AG04450 (cell line): ENCODE measurements at regions not wholly inside any gene's neighbourhood (a gene's known extent, or its start where the extent isn't known, plus 50 kb on each side); places are given as distances from the start of the nearest gene placed in this dataset.

Experiments
- CTCF ChIA-PET: fragments of 300-600, 350-600 bp; formaldehyde crosslinking; extraction: SDS; loops from one replicate; lab custom pipeline; 2022; ENCODE audit warnings: antibody characterized with exemption, inconsistent platforms; lab: Charles Lee
- POLR2A ChIA-PET: fragments of 350-600 bp; formaldehyde crosslinking; extraction: SDS; loops from one replicate; lab custom pipeline; 2021; ENCODE audit warnings: antibody characterized with exemption, inconsistent platforms; lab: Yijun Ruan, JAX
- DNase-seq: peaks from one replicate; pipeline ENCODE4 v3.0.0-alpha.2; 2011; ENCODE audit warnings: low read depth, low spot score
- H3K27ac ChIP-seq: one replicate; pipeline ENCODE4 v1.5.1; 2012; ENCODE audit warnings: low read depth, low read length, control low read depth
- H3K27me3 ChIP-seq: one replicate; pipeline ENCODE4 v1.6.0; 2012; ENCODE audit warnings: low read length; ENCODE audit not compliant: control insufficient read depth, insufficient read depth
- H3K4me3 ChIP-seq: 2 replicates; pipeline ENCODE4 v1.5.1; 2011; ENCODE audit warnings: mild to moderate bottlenecking, low read depth, low read length, control low read depth
- H3K9me3 ChIP-seq: 2 replicates; pipeline ENCODE4 v1.5.1; 2012; ENCODE audit warnings: low read length; ENCODE audit not compliant: control insufficient read depth, insufficient read depth
- CTCF ChIP-seq: IDR thresholded peaks from 2 replicates; pipeline ENCODE4 v1.5.1; 2011; ENCODE audit warnings: low read depth, low read length, control low read depth, inconsistent platforms

GRCh38 chr12:105848286-105848685 lies 290.5 kb downstream of the NUAK1 start:
- CTCF ChIA-PET, result no interaction called here
- peaks cover 2% of the 10 kb centered on the region for H3K27me3 ChIP-seq
- POLR2A ChIA-PET, result no interaction called here

GRCh38 chr12:105850103-105850968 lies 288.4 kb downstream of the NUAK1 start:
- DNase-seq, result no peak
- H3K4me3 ChIP-seq, result no peak overlapping the region
- TF ChIP-seq CTCF, result no peak
- H3K9me3 ChIP-seq, result no peaks in the 10 kb centered on the region
- H3K27me3 ChIP-seq, result peaks cover 2% of the 10 kb centered on the region
- POLR2A ChIA-PET, result no interaction called here
- no peak overlapping the region for H3K27ac ChIP-seq
- CTCF ChIA-PET, result no interaction called here

More at GRCh38 chr12:105848286-105848685, 290.5 kb downstream of the NUAK1 start:
- H3K4me3 ChIP-seq, result no peak overlapping the region
- no peaks in the 10 kb centered on the region for H3K9me3 ChIP-seq
- TF ChIP-seq CTCF, result no peak
- DNase-seq, result no peak
- no peak overlapping the region for H3K27ac ChIP-seq

- CTCF ChIA-PET, result no interaction called here
- H3K9me3 ChIP-seq, result no peaks in the 10 kb centered on the region
- no peak for DNase-seq
- H3K27me3 ChIP-seq, result peaks cover 2% of the 10 kb centered on the region
- POLR2A ChIA-PET, result no interaction called here
- H3K27ac ChIP-seq, result no peak overlapping the region
- no peak for TF ChIP-seq CTCF
- no peak overlapping the region for H3K4me3 ChIP-seq
Measured at GRCh38 chr12:105852496-105852895, 286.3 kb downstream of the NUAK1 start.

- peaks cover 2% of the 10 kb centered on the region for H3K27me3 ChIP-seq
- ChIA-PET CTCF (no interaction called here), POLR2A (no interaction called here)
- no peak overlapping the region for H3K4me3 ChIP-seq
- no peaks in the 10 kb centered on the region for H3K9me3 ChIP-seq
- no peak overlapping the region for H3K27ac ChIP-seq
- DNase-seq, result no peak
- no peak for TF ChIP-seq CTCF
Measured at GRCh38 chr12:105852951-105853350, 285.8 kb downstream of the NUAK1 start.

- TF ChIP-seq CTCF, result no peak
- peaks cover 2% of the 10 kb centered on the region for H3K27me3 ChIP-seq
- H3K4me3 ChIP-seq, result no peak overlapping the region
- ChIA-PET POLR2A (no interaction called here), CTCF (interaction anchor here (0.6 to 1.0 kb wide), 4 partner anchors 282 to 481 kb away, joined by 3 to 4 read pairs (median 3); no protein-coding TSS in a partner anchor)
- H3K9me3 ChIP-seq, result no peaks in the 10 kb centered on the region
- DNase-seq, result no peak
- H3K27ac ChIP-seq, result no peak overlapping the region
Measured at GRCh38 chr12:105854071-105854470, 284.7 kb downstream of the NUAK1 start.
